Upper lobe of left lung (tissue), 4 donors: ENCODE measurements at regions not wholly inside any gene's neighbourhood (a gene's known extent, or its start where the extent isn't known, plus 50 kb on each side); places are given as distances from the start of the nearest gene placed in this dataset.

Experiments
- EP300 ChIP-seq, 4 donors: sonication (generic); formaldehyde crosslinking; IDR thresholded peaks; one replicate each; pipeline ENCODE4 v1.5.1; 2017; ENCODE audit warnings: antibody characterized with exemption in 4 of 4, control low read depth in 2 of 4
- POLR2A ChIP-seq, 4 donors: fragments of 450-650 bp; IDR thresholded peaks; one replicate each; pipeline ENCODE4 v1.5.1; 2016 to 2017; ENCODE audit warnings: antibody characterized with exemption in 4 of 4, mild to moderate bottlenecking in 2 of 4
- POLR2AphosphoS5 ChIP-seq, 2 donors: sonication (generic); formaldehyde crosslinking; IDR thresholded peaks; one replicate each; pipeline ENCODE4 v1.5.1; 2017; ENCODE audit warnings: antibody characterized with exemption in 2 of 2
- TF ChIP-seq, protein P1 (sequence below), 6 experiments: fragments of 450-650 bp in 4 of 6; fragments of 200-600 bp in 2 of 6; sonication (generic) in 2 of 6; IDR thresholded peaks; one replicate each; pipeline ENCODE4 v1.5.1; 2016 to 2019; ENCODE audit warnings: antibody characterized with exemption in 6 of 6

- TF ChIP-seq POLR2AphosphoS5 (IDR thresholded peaks at IDR 0.05) (no peak), POLR2A (IDR thresholded peaks at IDR 0.05) (no peak), EP300 (IDR thresholded peaks at IDR 0.05) (no peak)
- TF ChIP-seq, protein P1, sequence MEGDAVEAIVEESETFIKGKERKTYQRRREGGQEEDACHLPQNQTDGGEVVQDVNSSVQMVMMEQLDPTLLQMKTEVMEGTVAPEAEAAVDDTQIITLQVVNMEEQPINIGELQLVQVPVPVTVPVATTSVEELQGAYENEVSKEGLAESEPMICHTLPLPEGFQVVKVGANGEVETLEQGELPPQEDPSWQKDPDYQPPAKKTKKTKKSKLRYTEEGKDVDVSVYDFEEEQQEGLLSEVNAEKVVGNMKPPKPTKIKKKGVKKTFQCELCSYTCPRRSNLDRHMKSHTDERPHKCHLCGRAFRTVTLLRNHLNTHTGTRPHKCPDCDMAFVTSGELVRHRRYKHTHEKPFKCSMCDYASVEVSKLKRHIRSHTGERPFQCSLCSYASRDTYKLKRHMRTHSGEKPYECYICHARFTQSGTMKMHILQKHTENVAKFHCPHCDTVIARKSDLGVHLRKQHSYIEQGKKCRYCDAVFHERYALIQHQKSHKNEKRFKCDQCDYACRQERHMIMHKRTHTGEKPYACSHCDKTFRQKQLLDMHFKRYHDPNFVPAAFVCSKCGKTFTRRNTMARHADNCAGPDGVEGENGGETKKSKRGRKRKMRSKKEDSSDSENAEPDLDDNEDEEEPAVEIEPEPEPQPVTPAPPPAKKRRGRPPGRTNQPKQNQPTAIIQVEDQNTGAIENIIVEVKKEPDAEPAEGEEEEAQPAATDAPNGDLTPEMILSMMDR (IDR thresholded peaks at IDR 0.05): no peak
These were observed 125.2 kb upstream of the F3 start for GRCh38 chr1:94666797-94667196.
